HFF-Myc (cell line): ENCODE measurements at regions not wholly inside any gene's neighbourhood (a gene's known extent, or its start where the extent isn't known, plus 50 kb on each side); places are given as distances from the start of the nearest gene placed in this dataset.

ENCODE experiments used
- DNase-seq: peaks from one replicate; pipeline ENCODE4 v3.0.0-alpha.2; 2011; ENCODE audit warnings: low read depth; ENCODE audit errors: extremely low read depth
- H3K4me3 ChIP-seq: replicated peaks from 2 replicates; pipeline ENCODE4 v1.5.1; 2011; ENCODE audit warnings: low read depth, mild to moderate bottlenecking, control low read depth, low read length
- TF ChIP-seq, protein P1 (sequence below): IDR thresholded peaks from 2 replicates; pipeline ENCODE4 v1.5.1; 2012; ENCODE audit warnings: mild to moderate bottlenecking, low read depth, low read length, control low read depth; ENCODE audit errors: missing control alignments

DNA sequence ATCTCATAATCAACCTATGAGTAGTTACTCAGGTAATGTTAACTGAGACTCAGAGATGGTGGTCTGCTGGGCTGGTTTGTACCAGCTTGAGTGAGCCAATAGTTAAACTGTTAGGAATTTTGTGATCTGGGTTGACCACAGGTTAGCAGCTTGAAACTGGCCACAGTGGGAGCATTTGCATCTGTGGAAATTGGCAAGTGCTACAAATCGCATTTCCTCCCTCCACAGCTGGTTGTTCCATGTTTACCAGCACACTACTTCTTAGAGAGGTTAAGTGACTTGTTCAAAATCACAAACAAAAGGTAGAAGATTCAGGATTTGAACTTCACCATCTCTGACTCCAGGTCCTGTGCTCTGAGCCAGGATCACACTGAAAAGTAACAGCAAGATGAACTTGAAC is 446.9 kb upstream of the CLINT1 start:
- no peak overlapping the region for H3K4me3 ChIP-seq
- TF ChIP-seq, protein P1, sequence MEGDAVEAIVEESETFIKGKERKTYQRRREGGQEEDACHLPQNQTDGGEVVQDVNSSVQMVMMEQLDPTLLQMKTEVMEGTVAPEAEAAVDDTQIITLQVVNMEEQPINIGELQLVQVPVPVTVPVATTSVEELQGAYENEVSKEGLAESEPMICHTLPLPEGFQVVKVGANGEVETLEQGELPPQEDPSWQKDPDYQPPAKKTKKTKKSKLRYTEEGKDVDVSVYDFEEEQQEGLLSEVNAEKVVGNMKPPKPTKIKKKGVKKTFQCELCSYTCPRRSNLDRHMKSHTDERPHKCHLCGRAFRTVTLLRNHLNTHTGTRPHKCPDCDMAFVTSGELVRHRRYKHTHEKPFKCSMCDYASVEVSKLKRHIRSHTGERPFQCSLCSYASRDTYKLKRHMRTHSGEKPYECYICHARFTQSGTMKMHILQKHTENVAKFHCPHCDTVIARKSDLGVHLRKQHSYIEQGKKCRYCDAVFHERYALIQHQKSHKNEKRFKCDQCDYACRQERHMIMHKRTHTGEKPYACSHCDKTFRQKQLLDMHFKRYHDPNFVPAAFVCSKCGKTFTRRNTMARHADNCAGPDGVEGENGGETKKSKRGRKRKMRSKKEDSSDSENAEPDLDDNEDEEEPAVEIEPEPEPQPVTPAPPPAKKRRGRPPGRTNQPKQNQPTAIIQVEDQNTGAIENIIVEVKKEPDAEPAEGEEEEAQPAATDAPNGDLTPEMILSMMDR = no peak
- no peak for DNase-seq

DNA sequence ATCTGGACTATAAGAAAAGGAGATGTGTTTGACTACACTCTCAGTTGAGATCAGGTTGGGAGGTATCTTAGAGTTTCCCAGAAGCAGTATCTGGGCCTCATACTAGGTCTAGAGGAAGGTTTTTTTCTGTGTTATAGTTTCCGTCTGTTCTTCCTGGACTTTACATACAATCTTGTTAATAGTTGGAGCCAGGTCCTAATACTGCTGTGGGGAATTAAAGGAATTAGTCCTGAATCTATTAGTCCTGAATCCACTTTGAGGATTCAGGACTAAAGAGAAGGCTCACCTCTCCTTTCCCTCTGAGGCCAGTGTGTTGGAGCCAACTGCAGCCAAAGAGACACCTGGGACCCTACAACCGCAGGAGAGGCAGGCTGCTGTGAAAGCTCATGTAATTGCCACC is 445.7 kb upstream of the CLINT1 start:
- no peak for DNase-seq
- TF ChIP-seq, protein P1 = no peak

DNA sequence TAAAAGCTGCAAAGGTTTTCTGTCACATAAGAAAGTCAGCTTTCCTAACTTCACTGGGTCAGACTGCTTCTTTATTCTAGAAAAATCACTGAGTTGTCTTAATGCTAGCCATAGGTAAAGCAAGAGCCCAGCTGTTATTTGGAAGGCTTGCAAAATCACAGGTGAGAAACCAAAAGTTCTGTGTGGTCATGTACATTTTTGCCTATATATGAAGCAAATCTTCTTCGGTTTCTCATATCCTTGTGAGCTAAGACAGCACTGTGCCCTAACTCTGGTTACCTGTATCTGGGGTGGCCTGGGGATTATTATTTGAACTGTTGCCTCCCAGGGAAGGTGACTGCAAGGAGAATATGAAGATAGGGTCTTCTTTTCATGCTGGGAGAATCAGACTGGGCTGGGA is 444.9 kb upstream of the CLINT1 start:
- no peak overlapping the region for H3K4me3 ChIP-seq
- TF ChIP-seq, protein P1 = no peak
- no peak for DNase-seq

More for the DNA sequence above, 445.7 kb upstream of the CLINT1 start:
- H3K4me3 ChIP-seq = no peak overlapping the region

DNA sequence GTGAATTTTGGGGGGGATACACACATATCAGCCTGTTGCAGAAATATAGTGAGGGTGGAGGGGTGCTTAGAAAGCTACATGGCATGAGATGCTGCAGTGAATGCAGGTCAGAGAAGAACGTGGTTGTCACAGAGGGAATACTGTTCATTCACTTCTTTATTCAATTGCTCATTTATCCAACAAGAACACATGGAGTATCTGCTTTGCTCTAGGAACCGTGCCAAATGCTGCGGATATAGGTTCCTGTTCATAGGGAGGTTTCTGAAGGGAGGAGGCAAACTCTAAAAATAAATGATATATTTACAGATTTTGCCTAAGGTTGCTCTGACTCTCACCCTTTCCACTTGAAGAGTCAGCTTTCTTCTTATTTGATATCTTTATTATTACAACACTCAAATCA is 444.3 kb upstream of the CLINT1 start:
- no peak for DNase-seq
- TF ChIP-seq, protein P1 = no peak
- H3K4me3 ChIP-seq = no peak overlapping the region

DNA sequence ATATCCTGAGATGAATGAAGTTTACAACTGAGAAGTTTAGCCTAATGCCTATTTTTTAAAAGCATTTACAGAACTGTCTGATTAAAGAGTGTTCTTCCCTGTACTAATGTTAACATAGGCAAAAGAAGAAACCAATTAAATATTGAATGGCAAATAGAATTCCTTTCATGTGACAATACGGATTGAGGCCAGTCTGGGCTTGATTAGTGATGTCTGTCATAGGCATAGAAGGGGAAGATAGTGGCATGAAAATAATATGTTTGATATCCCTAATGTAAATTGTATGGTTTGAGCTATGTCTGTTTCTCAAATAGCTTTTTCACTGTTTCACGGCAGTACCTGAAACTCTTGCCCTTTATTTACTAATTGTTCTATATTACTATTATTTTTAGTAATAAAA is 443.1 kb upstream of the CLINT1 start:
- no peak overlapping the region for H3K4me3 ChIP-seq
- TF ChIP-seq, protein P1 = no peak
- DNase-seq = no peak

DNA sequence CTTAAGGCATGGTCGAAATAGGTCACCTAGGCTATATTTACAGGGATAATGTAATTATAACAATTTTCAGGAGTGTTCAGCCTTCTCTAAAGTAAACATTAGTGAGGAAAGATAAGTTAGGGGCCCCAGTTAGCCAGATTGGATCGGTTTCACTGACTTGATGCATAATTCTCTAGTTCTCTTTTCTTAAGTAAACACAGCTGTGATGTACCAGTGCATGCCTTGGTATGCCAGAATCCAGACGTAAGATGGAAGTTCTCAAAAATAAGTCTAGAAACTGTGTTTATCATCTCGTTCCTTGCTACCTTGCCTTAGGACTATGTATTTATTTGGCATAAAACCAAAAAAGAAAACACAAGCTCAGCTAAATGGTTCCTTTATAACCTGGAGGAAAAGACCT is 442.2 kb upstream of the CLINT1 start:
- TF ChIP-seq, protein P1 = no peak
- no peak overlapping the region for H3K4me3 ChIP-seq
- DNase-seq = no peak

DNA sequence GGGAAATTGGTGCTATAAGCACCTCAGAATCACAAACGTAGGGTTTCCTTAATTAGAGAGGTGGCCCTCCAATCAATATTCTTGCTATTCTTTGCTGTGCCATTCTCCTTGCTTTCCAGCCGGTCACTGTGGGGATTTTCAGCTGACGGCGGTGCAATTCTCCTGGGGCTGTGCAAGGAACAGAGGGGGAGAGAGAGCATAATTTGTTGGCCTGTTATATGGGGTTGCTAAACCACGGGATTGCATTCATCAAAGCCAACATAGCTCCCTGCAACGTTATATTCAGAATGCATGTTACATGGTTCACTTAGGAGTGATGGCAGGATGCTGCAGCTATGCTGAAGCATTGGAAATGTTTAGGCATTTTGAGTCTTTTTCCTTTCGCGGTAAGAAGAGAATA is 441.3 kb upstream of the CLINT1 start:
- TF ChIP-seq, protein P1 = no peak
- no peak for DNase-seq
- no peak overlapping the region for H3K4me3 ChIP-seq
